HuH-7 (cell line): ENCODE measurements at regions not wholly inside any gene's neighbourhood (a gene's known extent, or its start where the extent isn't known, plus 50 kb on each side); places are given as distances from the start of the nearest gene placed in this dataset.
"Not testable (repeated sequence)": the region's sequence is repeated elsewhere in the genome, so short reads cannot be mapped to it uniquely, and the experiment has no call there.

Experiments used
- DNase-seq: peaks from one replicate; pipeline ENCODE4 v3.0.0; 2011; ENCODE audit warnings: low spot score

DNA sequence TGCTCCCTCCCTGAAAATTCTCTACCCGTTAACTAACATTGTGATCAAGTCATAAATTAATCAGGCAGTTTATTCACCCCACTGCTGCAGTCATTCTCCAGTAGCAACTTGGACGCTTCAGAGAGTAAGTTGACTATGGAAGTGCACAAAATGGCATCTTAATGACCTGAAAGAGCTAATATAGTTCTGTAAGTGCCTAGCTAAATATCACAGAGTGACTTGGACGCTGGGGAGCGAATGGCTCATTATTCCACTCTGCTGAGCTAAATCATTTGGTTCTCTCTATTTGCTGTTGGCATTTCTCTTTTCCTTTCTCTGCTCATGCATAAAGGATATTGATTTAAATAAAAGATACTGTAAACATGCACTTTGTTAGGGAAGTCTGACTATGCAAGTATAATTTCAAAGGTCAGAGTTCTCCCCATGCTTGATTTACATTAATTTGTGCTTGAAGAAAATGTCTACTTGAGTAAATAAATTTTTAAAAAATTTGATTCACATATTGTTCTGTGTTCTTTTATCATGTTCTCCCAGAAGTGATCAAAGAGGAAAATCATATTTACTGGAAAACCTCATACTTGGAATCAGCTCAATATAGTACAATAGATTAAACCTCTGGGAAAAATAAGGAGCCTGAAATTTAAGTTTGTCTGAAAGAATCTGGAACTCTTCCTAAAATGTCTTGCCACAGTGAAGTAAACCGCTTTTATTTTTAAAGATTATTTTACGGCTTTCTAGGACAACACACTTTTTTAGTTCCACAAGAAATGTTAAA lies 169.5 kb upstream of the HAPLN1 start:
- no peak for DNase-seq

DNA sequence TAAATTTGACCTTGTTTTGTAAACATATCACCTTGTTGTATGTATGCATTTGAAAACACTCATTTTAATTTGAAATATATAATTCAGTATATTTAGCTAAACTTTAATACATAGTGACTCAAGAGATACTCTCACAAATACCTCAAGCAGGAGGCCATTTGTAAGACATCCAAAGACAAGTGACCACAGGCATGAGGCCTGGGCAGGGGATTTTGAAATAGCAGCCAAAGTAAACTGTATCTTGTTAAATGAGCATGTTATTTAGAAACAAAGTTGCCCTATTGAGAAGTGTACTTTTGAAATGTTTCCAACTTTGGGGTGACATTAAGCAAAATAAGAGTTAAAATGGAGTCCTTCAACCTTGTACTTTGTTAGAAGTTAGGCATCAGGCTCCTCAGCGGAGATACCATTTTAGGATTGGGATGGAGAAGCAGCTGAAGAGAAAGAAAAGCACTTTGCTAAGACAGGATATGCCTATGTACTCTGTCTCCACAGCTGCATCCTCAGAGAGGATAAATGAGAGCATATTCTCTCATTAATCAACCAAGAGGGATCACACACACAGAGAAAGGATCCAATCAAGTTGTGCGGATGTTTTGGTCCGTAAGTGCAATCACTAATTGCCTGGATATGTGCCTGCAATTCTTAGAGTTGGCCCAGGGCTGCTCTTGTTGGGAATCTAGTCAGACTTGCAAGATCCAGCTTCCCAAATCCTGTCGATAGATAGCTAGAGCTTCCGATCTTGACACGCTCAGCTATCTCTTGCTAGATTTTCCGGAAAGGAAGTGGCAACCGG lies 157.5 kb upstream of the HAPLN1 start:
- DNase-seq, result no peak

DNA sequence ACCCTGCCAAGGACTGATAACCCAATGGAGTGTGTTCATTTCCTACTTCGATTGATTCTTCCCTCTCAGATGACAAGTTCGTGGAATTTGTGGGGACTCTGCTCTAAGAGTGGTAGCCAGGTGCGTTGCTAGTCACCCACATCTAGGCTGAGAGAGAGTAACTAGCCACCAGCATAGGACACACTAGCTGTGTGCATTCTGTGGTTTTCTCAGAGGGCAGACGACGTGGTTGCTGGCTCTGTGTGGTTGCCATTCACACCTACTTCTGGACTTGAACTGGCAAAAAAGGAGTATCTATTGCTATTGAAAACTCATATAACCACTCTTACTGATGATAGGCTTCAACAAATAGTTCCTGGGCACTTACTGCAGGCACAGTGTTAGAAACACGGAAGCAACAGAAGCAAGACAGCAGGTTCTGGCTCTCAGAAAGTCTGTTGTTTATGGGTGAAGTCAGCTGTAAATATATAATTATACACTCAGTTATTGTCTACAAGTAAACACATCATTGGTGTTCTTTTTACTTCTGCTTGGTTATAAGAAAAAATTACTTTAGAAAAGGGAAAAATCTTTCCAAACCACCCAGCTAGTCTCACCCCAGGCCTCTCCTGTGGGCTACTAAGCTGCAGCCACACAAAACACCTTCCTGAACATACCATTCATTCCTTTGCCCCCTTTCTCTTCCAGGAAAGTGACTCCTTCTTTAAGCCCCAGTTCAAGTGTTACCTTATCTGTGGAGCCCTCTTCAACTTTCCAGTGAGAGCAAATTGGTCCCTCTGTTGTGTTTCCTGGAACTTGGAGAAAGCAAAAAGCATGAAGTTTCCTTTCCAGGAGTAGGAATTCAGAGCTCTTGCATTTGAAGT lies 151.1 kb upstream of the HAPLN1 start:
- no peak for DNase-seq

- DNase-seq, result no peak
These were observed 145.5 kb upstream of the HAPLN1 start for GRCh38 chr5:83866181-83866580.

GRCh38 chr5:83865579-83865978 lies 144.9 kb upstream of the HAPLN1 start:
- no peak for DNase-seq

DNA sequence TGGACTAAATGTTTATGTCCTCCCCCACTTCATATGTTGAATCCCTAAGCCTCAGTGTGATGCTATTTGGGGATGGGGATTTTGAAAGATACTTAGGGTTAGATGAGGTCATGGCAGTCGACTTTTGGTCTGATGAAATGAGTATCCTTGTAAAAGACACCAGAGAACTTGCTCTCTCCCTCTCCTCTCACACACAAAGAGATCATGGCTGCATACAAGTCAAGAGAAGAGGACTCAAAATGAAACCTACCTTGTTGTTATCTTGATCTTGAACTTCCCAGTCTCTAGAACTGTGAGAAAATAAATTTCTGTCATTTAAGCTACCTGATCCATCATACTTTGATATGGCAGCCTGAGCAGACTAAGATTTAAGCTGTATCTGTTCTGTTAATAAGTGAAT lies 144.0 kb upstream of the HAPLN1 start:
- no peak for DNase-seq

GRCh38 chr5:83857341-83857740 lies 136.7 kb upstream of the HAPLN1 start:
- DNase-seq, result no peak

DNA sequence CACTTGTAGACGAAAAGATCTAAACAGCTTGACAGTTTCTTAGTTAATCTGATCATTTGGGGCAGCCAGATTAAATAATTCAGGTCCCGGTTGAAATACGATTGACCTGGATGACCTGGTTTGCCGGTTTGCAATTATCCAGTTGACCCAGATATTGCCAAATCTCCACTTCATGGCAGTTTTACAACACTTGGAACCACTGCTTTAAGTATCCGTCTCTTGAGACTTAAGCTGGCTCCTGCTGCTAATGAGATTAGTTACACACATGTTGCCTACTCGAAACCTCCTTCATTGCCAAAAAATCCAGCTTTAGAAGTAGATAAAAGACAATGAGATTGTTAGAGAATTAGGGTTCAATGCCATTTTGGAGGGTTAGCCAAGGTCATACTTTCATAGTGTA lies 136.2 kb upstream of the HAPLN1 start:
- no peak for DNase-seq

DNA sequence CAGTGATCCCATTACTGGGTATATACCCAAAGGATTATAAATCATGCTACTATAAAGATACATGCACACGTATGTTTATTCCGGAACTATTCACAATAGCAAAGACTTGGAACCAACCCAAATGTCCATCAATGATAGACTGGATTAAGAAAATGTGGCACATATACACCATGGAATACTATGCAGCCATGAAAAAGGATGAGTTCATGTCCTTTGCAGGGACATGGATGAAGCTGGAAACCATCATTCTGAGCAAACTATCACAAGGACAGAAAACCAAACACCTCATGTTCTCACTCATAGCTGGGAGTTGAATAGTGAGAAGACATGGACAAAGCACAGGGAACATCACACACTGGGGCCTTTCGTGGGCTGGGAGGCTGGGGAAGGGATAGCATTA lies 129.8 kb upstream of the HAPLN1 start:
- DNase-seq, result not testable (repeated sequence)

- no peak for DNase-seq
These were observed 128.3 kb upstream of the HAPLN1 start for GRCh38 chr5:83848941-83849340.

DNA sequence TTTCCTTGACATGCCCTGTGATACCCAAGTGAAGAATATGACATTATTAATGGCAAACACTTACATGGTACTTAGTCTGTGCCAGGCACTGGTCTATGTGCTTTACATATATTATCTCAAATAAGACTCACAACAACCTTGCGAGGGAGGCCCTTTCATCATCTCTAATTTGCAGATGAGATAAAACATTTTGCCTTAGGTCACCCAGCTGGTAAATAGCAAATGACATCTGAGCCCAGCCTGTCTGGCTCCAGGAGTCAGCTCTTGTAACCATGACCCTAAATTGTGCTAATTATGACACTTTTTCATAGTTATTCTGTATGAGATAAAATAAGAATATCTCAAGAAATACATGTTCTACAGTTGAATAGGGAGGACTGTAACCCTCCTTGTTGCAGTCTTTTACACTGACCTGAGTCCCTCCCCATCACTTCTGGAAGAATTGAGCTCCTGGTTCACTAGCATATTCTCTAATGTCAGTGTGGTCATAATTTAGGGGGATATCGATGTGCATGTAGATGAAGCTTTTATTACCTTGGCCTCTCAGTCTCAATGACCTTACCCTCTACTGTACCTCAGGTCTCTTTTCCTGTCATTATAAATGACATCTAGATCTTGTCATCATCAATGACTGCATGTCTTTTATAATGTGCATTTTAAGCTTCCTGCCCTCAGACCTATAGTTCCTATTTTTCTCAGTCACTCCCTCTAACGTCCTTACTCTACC lies 126.1 kb upstream of the HAPLN1 start:
- no peak for DNase-seq

DNA sequence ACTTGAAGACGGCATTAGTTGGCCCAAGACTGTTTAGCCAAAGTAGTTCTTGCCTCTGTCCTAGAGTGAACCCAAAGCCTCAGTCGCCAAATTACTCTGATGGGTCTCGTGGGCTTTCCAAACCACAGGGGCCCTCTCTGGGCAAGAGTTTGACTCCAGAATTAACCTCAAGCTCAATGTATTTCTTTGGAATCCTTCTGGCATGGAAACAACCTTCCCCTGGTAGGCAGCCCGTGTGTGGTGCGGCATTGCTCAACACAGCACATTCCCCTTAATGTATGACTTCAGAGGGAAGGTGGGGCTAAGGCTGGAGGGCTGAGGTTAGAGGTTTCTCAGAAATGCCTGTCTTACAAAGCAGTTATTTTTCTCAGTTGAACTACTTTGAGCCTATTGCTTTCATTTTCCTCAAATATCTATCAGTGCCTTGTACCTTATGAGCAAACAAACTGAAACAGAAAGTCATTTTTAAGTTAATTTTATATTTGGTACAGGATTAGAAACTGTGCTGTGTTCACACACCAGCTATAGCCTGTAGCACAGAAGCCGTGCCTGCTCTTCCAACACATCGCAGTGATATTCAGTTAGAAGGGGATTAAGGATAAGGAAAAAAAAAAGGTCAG lies 123.9 kb upstream of the HAPLN1 start:
- peak; percentile 37 for DNase-seq

DNA sequence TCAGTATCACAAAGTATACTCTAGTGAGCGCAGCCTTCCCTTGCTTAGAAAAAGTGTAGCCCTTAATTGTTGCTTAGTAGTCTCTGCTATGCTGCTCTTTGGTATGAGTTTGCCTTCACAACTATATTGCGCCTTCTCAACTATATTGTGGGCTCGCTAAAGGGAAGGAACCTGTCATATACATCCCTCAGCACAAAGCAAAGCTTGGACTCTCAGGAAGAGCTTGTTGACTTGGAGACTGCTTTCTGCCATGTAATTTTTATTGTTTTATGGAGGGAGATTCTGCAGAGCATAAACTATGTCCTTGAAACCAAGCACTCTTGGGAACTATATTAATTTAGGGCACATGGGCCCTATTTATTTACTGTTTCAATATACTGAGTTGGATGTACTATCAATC lies 119.1 kb upstream of the HAPLN1 start:
- no peak for DNase-seq

GRCh38 chr5:83839256-83839655 lies 118.6 kb upstream of the HAPLN1 start:
- no peak for DNase-seq

- no peak for DNase-seq
These were observed 116.7 kb upstream of the HAPLN1 start for GRCh38 chr5:83837265-83837907.

- no peak for DNase-seq
These were observed 113.7 kb upstream of the HAPLN1 start for GRCh38 chr5:83834306-83834705.

- DNase-seq, result no peak
These were observed 111.2 kb upstream of the HAPLN1 start for GRCh38 chr5:83831834-83832233.

DNA sequence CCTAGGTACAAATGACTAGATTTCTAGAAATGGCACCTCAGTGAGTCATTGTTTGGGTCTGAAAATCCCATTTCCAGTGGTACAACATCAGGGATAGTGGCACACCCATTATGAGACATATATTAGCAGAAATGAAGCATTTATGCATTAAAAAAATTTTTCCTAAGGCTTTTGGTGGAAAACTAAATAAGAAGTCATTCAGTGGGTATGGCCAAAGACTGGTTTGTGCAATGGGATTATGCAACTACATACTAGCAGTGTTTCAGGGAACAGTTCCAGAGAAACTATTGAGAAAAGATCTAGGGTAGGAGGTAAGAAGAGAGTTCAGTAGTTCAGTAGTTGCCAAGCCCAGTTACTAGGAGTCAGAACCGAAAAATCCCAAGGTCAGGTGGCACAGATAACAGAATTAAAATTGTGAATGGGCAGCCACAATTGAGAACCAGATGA lies 106.5 kb upstream of the HAPLN1 start:
- no peak for DNase-seq

- DNase-seq, result no peak
These were observed 96.9 kb upstream of the HAPLN1 start for GRCh38 chr5:83817591-83817990.

- DNase-seq, result no peak
These were observed 95.0 kb upstream of the HAPLN1 start for GRCh38 chr5:83815661-83816060.

GRCh38 chr5:83810511-83810910 lies 89.9 kb upstream of the HAPLN1 start:
- DNase-seq, result no peak
